ENCODE measurements at regions not wholly inside any gene's neighbourhood (a gene's known extent, or its start where the extent isn't known, plus 50 kb on each side); places are given as distances from the start of the nearest gene placed in this dataset.

DNA sequence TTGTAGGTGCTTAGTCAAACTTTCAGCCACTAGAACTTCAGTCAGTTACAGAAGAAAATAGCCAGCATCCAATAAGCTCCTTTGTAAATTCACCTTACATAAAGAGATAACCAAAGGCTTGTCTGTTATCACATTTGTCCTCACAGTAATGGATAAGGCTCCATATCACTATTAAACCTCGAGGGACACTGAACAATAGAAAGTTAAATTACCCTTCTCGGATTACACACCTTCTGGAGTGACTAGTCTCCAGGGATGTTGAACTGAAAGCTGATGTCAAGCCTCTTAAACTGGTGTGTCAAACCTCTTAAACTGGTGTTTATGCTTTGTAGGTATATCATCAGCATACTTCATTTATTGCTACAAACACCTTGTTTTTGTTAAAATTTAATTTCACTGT is 639.0 kb downstream of the CENPC start:
- Histone ChIP-seq H3K36me3 (ENCODE audit: control insufficient read depth, insufficient read depth, low read length) (no peaks in the 10 kb centered on the region), H3K4me3 (replicated peaks in 1 of 4; ENCODE audit: control extremely low read depth in 1 of 4, insufficient read depth in 1 of 4, low read depth in 3 of 4, low read length in 4 of 4) (no peak overlapping the region), H4K20me1 (ENCODE audit: control insufficient read depth, extremely low read depth, insufficient read depth, low read length) (no peaks in the 10 kb centered on the region), H3K9ac (ENCODE audit: insufficient read depth, low read length) (no peak overlapping the region), H3K9me3 (ENCODE audit: control insufficient read depth, insufficient read depth, low read depth, low read length) (no peaks in the 10 kb centered on the region), H3K79me2 (ENCODE audit: control insufficient read depth, insufficient read depth, low read length) (no peaks in the 10 kb centered on the region), H3K27me3 (ENCODE audit: control insufficient read depth, insufficient read depth, low read length) (no peaks in the 10 kb centered on the region), H2AFZ (ENCODE audit: low read length) (no peak overlapping the region), H3K27ac (ENCODE audit: insufficient read depth, low read length) (no peak overlapping the region), H3K4me1 (ENCODE audit: control insufficient read depth, extremely low read depth, insufficient read depth, low read length) (no peaks in the 10 kb centered on the region), H3K4me2 (ENCODE audit: extremely low read depth, insufficient read depth, low read length) (no peak overlapping the region)
- TF ChIP-seq, protein P1, sequence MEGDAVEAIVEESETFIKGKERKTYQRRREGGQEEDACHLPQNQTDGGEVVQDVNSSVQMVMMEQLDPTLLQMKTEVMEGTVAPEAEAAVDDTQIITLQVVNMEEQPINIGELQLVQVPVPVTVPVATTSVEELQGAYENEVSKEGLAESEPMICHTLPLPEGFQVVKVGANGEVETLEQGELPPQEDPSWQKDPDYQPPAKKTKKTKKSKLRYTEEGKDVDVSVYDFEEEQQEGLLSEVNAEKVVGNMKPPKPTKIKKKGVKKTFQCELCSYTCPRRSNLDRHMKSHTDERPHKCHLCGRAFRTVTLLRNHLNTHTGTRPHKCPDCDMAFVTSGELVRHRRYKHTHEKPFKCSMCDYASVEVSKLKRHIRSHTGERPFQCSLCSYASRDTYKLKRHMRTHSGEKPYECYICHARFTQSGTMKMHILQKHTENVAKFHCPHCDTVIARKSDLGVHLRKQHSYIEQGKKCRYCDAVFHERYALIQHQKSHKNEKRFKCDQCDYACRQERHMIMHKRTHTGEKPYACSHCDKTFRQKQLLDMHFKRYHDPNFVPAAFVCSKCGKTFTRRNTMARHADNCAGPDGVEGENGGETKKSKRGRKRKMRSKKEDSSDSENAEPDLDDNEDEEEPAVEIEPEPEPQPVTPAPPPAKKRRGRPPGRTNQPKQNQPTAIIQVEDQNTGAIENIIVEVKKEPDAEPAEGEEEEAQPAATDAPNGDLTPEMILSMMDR (conservative IDR thresholded peaks at IDR 0.05 in 1 of 2, IDR thresholded peaks at IDR 0.05 in 1 of 2; ENCODE audit: low read depth in 1 of 2, low read length in 2 of 2): no peak
- TF ChIP-seq EZH2 (IDR thresholded peaks at IDR 0.05; ENCODE audit: low read length, missing control alignments): no peak
- no peak for DNase-seq (ENCODE audit: low read depth in 2 of 2)

DNA sequence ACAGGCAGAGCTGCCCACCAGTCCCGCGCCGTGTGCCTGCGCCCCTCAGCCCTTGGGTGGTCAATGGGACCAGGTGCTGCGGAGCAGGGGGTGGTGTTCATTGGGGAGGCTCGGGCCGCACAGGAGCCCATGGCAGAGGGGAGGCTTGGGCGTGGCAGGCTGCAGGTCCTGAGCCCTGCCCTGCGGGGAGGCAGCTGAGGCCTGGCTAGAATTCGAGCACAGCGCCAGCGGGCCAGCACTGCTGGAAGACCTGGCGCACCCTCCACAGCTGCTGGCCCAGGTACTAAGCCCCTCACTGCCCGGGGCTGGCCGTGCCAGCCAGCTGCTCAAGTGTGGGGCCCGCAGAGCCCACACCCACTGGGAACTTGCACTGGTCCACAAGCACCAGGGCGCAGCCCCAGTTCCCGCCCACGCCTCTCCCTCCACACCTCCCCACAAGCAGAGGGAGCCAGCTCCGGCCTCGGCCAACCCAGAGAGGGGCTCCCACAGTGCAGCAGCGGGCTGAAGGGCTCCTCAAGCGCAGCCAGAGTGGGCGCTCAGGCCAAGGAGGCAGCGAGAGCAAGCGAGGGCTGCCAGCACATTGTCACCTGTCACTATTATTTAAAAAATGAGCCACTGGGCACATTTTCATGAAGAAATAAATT is 645.8 kb downstream of the CENPC start:
- no peak for DNase-seq (ENCODE audit: low read depth in 2 of 2)
- Histone ChIP-seq H4K20me1 (ENCODE audit: control insufficient read depth, extremely low read depth, insufficient read depth, low read length) (no peaks in the 10 kb centered on the region), H3K9me3 (ENCODE audit: control insufficient read depth, insufficient read depth, low read depth, low read length) (no peaks in the 10 kb centered on the region), H3K79me2 (ENCODE audit: control insufficient read depth, insufficient read depth, low read length) (no peaks in the 10 kb centered on the region), H3K4me2 (ENCODE audit: extremely low read depth, insufficient read depth, low read length) (no peak overlapping the region), H2AFZ (ENCODE audit: low read length) (no peak overlapping the region), H3K36me3 (ENCODE audit: control insufficient read depth, insufficient read depth, low read length) (no peaks in the 10 kb centered on the region), H3K27me3 (ENCODE audit: control insufficient read depth, insufficient read depth, low read length) (no peaks in the 10 kb centered on the region), H3K27ac (ENCODE audit: insufficient read depth, low read length) (no peak overlapping the region), H3K4me3 (replicated peaks in 1 of 4; ENCODE audit: control extremely low read depth in 1 of 4, insufficient read depth in 1 of 4, low read depth in 3 of 4, low read length in 4 of 4) (no peak overlapping the region), H3K9ac (ENCODE audit: insufficient read depth, low read length) (no peak overlapping the region), H3K4me1 (ENCODE audit: control insufficient read depth, extremely low read depth, insufficient read depth, low read length) (no peaks in the 10 kb centered on the region)
- no peak for TF ChIP-seq EZH2 (IDR thresholded peaks at IDR 0.05; ENCODE audit: low read length, missing control alignments)
- TF ChIP-seq, protein P1 (conservative IDR thresholded peaks at IDR 0.05 in 1 of 2, IDR thresholded peaks at IDR 0.05 in 1 of 2; ENCODE audit: low read depth in 1 of 2, low read length in 2 of 2): no peak

DNA sequence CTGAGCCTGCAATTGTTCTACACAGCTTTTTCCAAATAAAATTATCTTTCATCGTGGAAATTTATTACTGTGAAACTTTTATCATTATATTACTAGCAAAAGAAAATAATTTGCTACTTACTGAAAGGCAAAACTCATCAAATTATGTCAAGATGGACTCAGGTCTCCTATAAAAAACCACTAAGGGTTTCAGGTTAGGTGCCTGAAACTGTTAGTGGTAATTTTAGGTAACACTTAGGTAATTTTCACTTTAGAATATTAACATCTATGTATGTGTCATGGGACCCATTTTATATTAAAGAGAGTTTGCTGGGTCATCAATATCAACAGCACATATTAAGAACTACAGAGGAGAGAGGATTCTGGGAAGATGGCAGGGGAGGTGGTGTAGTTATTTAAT is 651.5 kb downstream of the CENPC start:
- Histone ChIP-seq H3K27me3 (ENCODE audit: control insufficient read depth, insufficient read depth, low read length) (no peaks in the 10 kb centered on the region), H4K20me1 (ENCODE audit: control insufficient read depth, extremely low read depth, insufficient read depth, low read length) (no peaks in the 10 kb centered on the region), H2AFZ (ENCODE audit: low read length) (no peak overlapping the region), H3K9ac (ENCODE audit: insufficient read depth, low read length) (no peak overlapping the region), H3K4me2 (ENCODE audit: extremely low read depth, insufficient read depth, low read length) (no peak overlapping the region), H3K9me3 (ENCODE audit: control insufficient read depth, insufficient read depth, low read depth, low read length) (no peaks in the 10 kb centered on the region), H3K36me3 (ENCODE audit: control insufficient read depth, insufficient read depth, low read length) (no peaks in the 10 kb centered on the region), H3K4me1 (ENCODE audit: control insufficient read depth, extremely low read depth, insufficient read depth, low read length) (no peaks in the 10 kb centered on the region), H3K79me2 (ENCODE audit: control insufficient read depth, insufficient read depth, low read length) (no peaks in the 10 kb centered on the region), H3K27ac (ENCODE audit: insufficient read depth, low read length) (no peak overlapping the region), H3K4me3 (replicated peaks in 1 of 4; ENCODE audit: control extremely low read depth in 1 of 4, insufficient read depth in 1 of 4, low read depth in 3 of 4, low read length in 4 of 4) (no peak overlapping the region)
- DNase-seq (ENCODE audit: low read depth in 2 of 2): no peak
- TF ChIP-seq EZH2 (IDR thresholded peaks at IDR 0.05; ENCODE audit: low read length, missing control alignments): no peak
- TF ChIP-seq, protein P1 (conservative IDR thresholded peaks at IDR 0.05 in 1 of 2, IDR thresholded peaks at IDR 0.05 in 1 of 2; ENCODE audit: low read depth in 1 of 2, low read length in 2 of 2): no peak
